PFSK-1 (cell line): ENCODE measurements at regions not wholly inside any gene's neighbourhood (a gene's known extent, or its start where the extent isn't known, plus 50 kb on each side); places are given as distances from the start of the nearest gene placed in this dataset.

Experiments
- FOXP2 ChIP-seq: optimal IDR thresholded peaks from 2 replicates; pipeline ENCODE3; 2011; ENCODE audit warnings: borderline replicate concordance, control low read depth, inconsistent platforms; ENCODE audit not compliant: insufficient read depth; ENCODE audit errors: extremely low read length, extremely low read depth
- POLR2AphosphoS5 ChIP-seq: IDR thresholded peaks from 2 replicates; pipeline ENCODE4 v1.6.1; 2012; ENCODE audit warnings: low read depth, mild to moderate bottlenecking, control low read depth, low read length, moderate library complexity
- REST ChIP-seq, 2 experiments: IDR thresholded peaks; 2 replicates each; pipeline versions ENCODE4 v1.6.1 to v1.8.0; 2011 to 2012; ENCODE audit warnings: low read depth in 2 of 2, low read length in 2 of 2, control low read depth in 1 of 2, inconsistent platforms in 1 of 2, mild to moderate bottlenecking in 1 of 2, moderate library complexity in 1 of 2; ENCODE audit not compliant: insufficient read depth in 1 of 2
- SIN3A ChIP-seq: IDR thresholded peaks from 2 replicates; pipeline ENCODE4 v1.6.1; 2012; ENCODE audit warnings: mild to moderate bottlenecking, low read length, moderate library complexity, borderline replicate concordance; ENCODE audit not compliant: insufficient read depth
- TAF1 ChIP-seq: IDR thresholded peaks from 2 replicates; pipeline ENCODE4 v1.6.1; 2012; ENCODE audit warnings: low read length, control low read depth, borderline replicate concordance; ENCODE audit not compliant: insufficient read depth

- TF ChIP-seq TAF1 = no peak
- no peak for TF ChIP-seq SIN3A
- no peak for TF ChIP-seq POLR2AphosphoS5
- no peak for TF ChIP-seq FOXP2
- TF ChIP-seq REST (IDR thresholded peaks at IDR 0.05; ENCODE audit: insufficient read depth in 1 of 2, low read depth in 2 of 2, low read length in 2 of 2) = no peak
These were observed 233.9 kb upstream of the FOXP2 start for GRCh38 chr7:114180556-114181266.

- TF ChIP-seq POLR2AphosphoS5 = no peak
- no peak for TF ChIP-seq FOXP2
- no peak for TF ChIP-seq SIN3A
- no peak for TF ChIP-seq REST (IDR thresholded peaks at IDR 0.05; ENCODE audit: insufficient read depth in 1 of 2, low read depth in 2 of 2, low read length in 2 of 2)
- TF ChIP-seq TAF1 = no peak
These were observed 239.5 kb upstream of the FOXP2 start for GRCh38 chr7:114175125-114175524.

- TF ChIP-seq REST (IDR thresholded peaks at IDR 0.05; ENCODE audit: insufficient read depth in 1 of 2, low read depth in 2 of 2, low read length in 2 of 2) (no peak), FOXP2 (no peak), TAF1 (no peak), POLR2AphosphoS5 (no peak), SIN3A (no peak)
These were observed 241.3 kb upstream of the FOXP2 start for GRCh38 chr7:114173170-114173890.

GRCh38 chr7:114160925-114161324 lies 242.1 kb upstream of the PPP1R3A start:
- TF ChIP-seq TAF1 (no peak), REST (IDR thresholded peaks at IDR 0.05; ENCODE audit: insufficient read depth in 1 of 2, low read depth in 2 of 2, low read length in 2 of 2) (no peak), POLR2AphosphoS5 (no peak), SIN3A (no peak), FOXP2 (no peak)

- TF ChIP-seq FOXP2 (no peak), SIN3A (no peak), REST (IDR thresholded peaks at IDR 0.05; ENCODE audit: insufficient read depth in 1 of 2, low read depth in 2 of 2, low read length in 2 of 2) (no peak)
These were observed 240.0 kb upstream of the PPP1R3A start for GRCh38 chr7:114158854-114159253.
